ENCODE measurements at regions not wholly inside any gene's neighbourhood (a gene's known extent, or its start where the extent isn't known, plus 50 kb on each side); places are given as distances from the start of the nearest gene placed in this dataset.

- TF ChIP-seq EZH2 (IDR thresholded peaks at IDR 0.05; ENCODE audit: borderline replicate concordance, low read depth, low read length, severe bottlenecking) (no peak), CTCF (IDR thresholded peaks at IDR 0.05; ENCODE audit: borderline replicate concordance, extremely low read depth, low read length, poor library complexity, severe bottlenecking) (no peak)
Observed at GRCh38 chr22:19574247-19574646, 50.0 kb upstream of the CLDN5 start.
